Peyer's patch (tissue), 4 donors: ENCODE measurements at regions not wholly inside any gene's neighbourhood (a gene's known extent, or its start where the extent isn't known, plus 50 kb on each side); places are given as distances from the start of the nearest gene placed in this dataset.
"Not testable (repeated sequence)": the region's sequence is repeated elsewhere in the genome, so short reads cannot be mapped to it uniquely, and the experiment has no call there.

Experiments used
- CTCF ChIP-seq, 6 experiments: fragments of 450-650 bp in 4 of 6; fragments of 200-600 bp in 2 of 6; sonication (generic) in 1 of 6; IDR thresholded peaks; one replicate each; pipeline ENCODE4 v1.5.1; 2017 to 2019; ENCODE audit warnings: antibody characterized with exemption in 6 of 6, mild to moderate bottlenecking in 3 of 6, moderate library complexity in 1 of 6
- POLR2A ChIP-seq, 2 donors: fragments of 450-650 bp; IDR thresholded peaks; one replicate each; pipeline ENCODE4 v1.5.1; 2017; ENCODE audit warnings: antibody characterized with exemption in 2 of 2, mild to moderate bottlenecking in 2 of 2, moderate library complexity in 2 of 2

- not testable (repeated sequence) for TF ChIP-seq CTCF, POLR2A (IDR thresholded peaks at IDR 0.05)
These were observed 428.1 kb upstream of the B3GAT1 start for GRCh38 chr11:134840165-134840564.
